Spleen (tissue), 11 donors: ENCODE measurements at regions not wholly inside any gene's neighbourhood (a gene's known extent, or its start where the extent isn't known, plus 50 kb on each side); places are given as distances from the start of the nearest gene placed in this dataset.
"Not testable (repeated sequence)": the region's sequence is repeated elsewhere in the genome, so short reads cannot be mapped to it uniquely, and the experiment has no call there.

Source experiments
- DNase-seq: peaks from one replicate; pipeline ENCODE4 v3.0.0-alpha.2; 2020
- H3K27ac ChIP-seq, 8 donors: fragments of 200-600 bp; sonication (generic) in 7 of 8; 1 replicate in 4 of 8; 2 replicates in 4 of 8; pipeline versions ENCODE4 v1.5.0 to v1.8.0; 2016 to 2021; ENCODE audit warnings: inconsistent platforms in 4 of 8, mild to moderate bottlenecking in 4 of 8, moderate library complexity in 1 of 8
- H3K27me3 ChIP-seq, 7 donors: fragments of 200-600 bp; sonication (generic) in 6 of 7; replicated peaks in 1 of 7; 1 replicate in 4 of 7; 2 replicates in 3 of 7; pipeline versions ENCODE4 v1.5.0 to v1.8.0; 2016 to 2021; ENCODE audit warnings: inconsistent platforms in 3 of 7, mild to moderate bottlenecking in 1 of 7
- H3K36me3 ChIP-seq, 6 donors: fragments of 200-600 bp; sonication (generic) in 5 of 6; 1 replicate in 4 of 6; 2 replicates in 2 of 6; pipeline versions ENCODE4 v1.5.0 to v1.8.0; 2016 to 2021; ENCODE audit warnings: inconsistent platforms in 2 of 6
- H3K4me1 ChIP-seq, 6 donors: fragments of 200-600 bp; sonication (generic) in 5 of 6; 1 replicate in 3 of 6; 2 replicates in 3 of 6; pipeline versions ENCODE4 v1.5.0 to v1.8.0; 2016 to 2021; ENCODE audit warnings: inconsistent platforms in 3 of 6
- H3K4me3 ChIP-seq, 8 donors: fragments of 200-600 bp; sonication (generic) in 7 of 8; 1 replicate in 4 of 8; 2 replicates in 4 of 8; pipeline versions ENCODE4 v1.5.0 to v1.8.0; 2016 to 2021; ENCODE audit warnings: inconsistent platforms in 4 of 8, mild to moderate bottlenecking in 4 of 8, moderate library complexity in 2 of 8
- H3K9me3 ChIP-seq, 8 donors: fragments of 200-600 bp; sonication (generic) in 7 of 8; 1 replicate in 4 of 8; 2 replicates in 4 of 8; pipeline versions ENCODE4 v1.5.0 to v1.8.0; 2016 to 2021; ENCODE audit warnings: inconsistent platforms in 4 of 8
- CTCF ChIP-seq, 11 experiments: fragments of 200-600 bp in 7 of 11; fragments of 450-650 bp in 4 of 11; sonication (generic) in 4 of 11; IDR thresholded peaks in 8 of 11; conservative IDR thresholded peaks in 3 of 11; 1 replicate in 7 of 11; 2 replicates in 4 of 11; pipeline versions ENCODE4 v1.4.0 to v1.8.0; 2016 to 2021; ENCODE audit warnings: antibody characterized with exemption in 11 of 11, inconsistent platforms in 4 of 11, mild to moderate bottlenecking in 1 of 11
- POLR2A ChIP-seq, 3 donors: fragments of 450-650 bp; IDR thresholded peaks; one replicate each; pipeline ENCODE4 v1.5.1; 2017; ENCODE audit warnings: antibody characterized with exemption in 3 of 3, mild to moderate bottlenecking in 1 of 3
- POLR2AphosphoS5 ChIP-seq, 3 donors: sonication (generic); formaldehyde crosslinking; IDR thresholded peaks; one replicate each; pipeline ENCODE4 v1.5.1; 2017; ENCODE audit warnings: antibody characterized with exemption in 3 of 3
- WGBS, 5 donors: extraction: QIAGEN DNeasy Blood & Tissue Kit in 3 of 5; methylation state at CpG; one replicate each; pipeline versions ENCODE4 v1.1.5 to v1.1.7; 2013 to 2018; 5-methylcytosine and 5-hydroxymethylcytosine counted together
- intact Hi-C: fragments of 100-400 bp; cut with DNase I; formaldehyde crosslinking; loops from one replicate; pipeline ENCODE4 v1.15.0; 2023; ENCODE audit warnings: low total_unique reads
- donor health status: healthy with polysubstance abuse.
- donor health status: DM: no; HTN: no; CAD: no; lungs with moderate emphysema.
- donor health status: DM: no; HTN: no; CAD: no.
- donor health status: Bipolar disorder and iron deficiency.
- donor health status: healthy.
- donor health status: DM: no; HTN: no; CAD: no.
- donor health status: DM: yes; HTN: yes; CAD: no.

- intact Hi-C loops, result no loop called here
- TF ChIP-seq POLR2AphosphoS5 (IDR thresholded peaks at IDR 0.05), result no peak
- TF ChIP-seq CTCF (IDR thresholded peaks at IDR 0.05 in 8 of 11, conservative IDR thresholded peaks at IDR 0.05 in 3 of 11), result no peak
- no peak for TF ChIP-seq POLR2A (IDR thresholded peaks at IDR 0.05)
- Histone ChIP-seq H3K27ac (no peak overlapping the region), H3K27me3 (peaks cover 0 to 15% (median 0%) of the 10 kb centered on the region in 7 donors), H3K4me3 (no peak overlapping the region), H3K4me1 (peaks cover 0 to 15% (median 11%) of the 10 kb centered on the region in 6 donors), H3K36me3 (no peaks in the 10 kb centered on the region), H3K9me3 (no peaks in the 10 kb centered on the region)
- no peak for DNase-seq
- WGBS, 5 donors, result 81 to 85% (median 83%) methylated on average over 4 of the region's 4 CpGs
These were observed 83.0 kb upstream of the GNAQ start for GRCh38 chr9:78114581-78114980.

- Histone ChIP-seq H3K27me3 (peaks cover 0 to 15% (median 0%) of the 10 kb centered on the region in 7 donors), H3K36me3 (no peaks in the 10 kb centered on the region), H3K4me1 (no peaks in the 10 kb centered on the region), H3K4me3 (no peak overlapping the region), H3K9me3 (peaks cover 0 to under 1% (median 0%) of the 10 kb centered on the region in 8 donors), H3K27ac (no peak overlapping the region)
- intact Hi-C loops, result no loop called here
- no peak for TF ChIP-seq CTCF (IDR thresholded peaks at IDR 0.05 in 8 of 11, conservative IDR thresholded peaks at IDR 0.05 in 3 of 11)
- TF ChIP-seq POLR2A (IDR thresholded peaks at IDR 0.05), result no peak
- TF ChIP-seq POLR2AphosphoS5 (IDR thresholded peaks at IDR 0.05), result no peak
- DNase-seq, result no peak
- WGBS, 5 donors, result 69 to 87% (median 76%) methylated on average over 3 of the region's 3 CpGs
These were observed 80.8 kb upstream of the GNAQ start for GRCh38 chr9:78112406-78112805.

- no peaks in the 10 kb centered on the region for H3K4me1 ChIP-seq
- H3K36me3 ChIP-seq, result no peaks in the 10 kb centered on the region
- no peak for TF ChIP-seq CTCF (IDR thresholded peaks at IDR 0.05 in 8 of 11, conservative IDR thresholded peaks at IDR 0.05 in 3 of 11)
- TF ChIP-seq POLR2A (IDR thresholded peaks at IDR 0.05), result no peak
- TF ChIP-seq POLR2AphosphoS5 (IDR thresholded peaks at IDR 0.05), result no peak
- DNase-seq, result no peak
- peaks cover 0 to 5% (median 0%) of the 10 kb centered on the region in 8 donors for H3K9me3 ChIP-seq
- 81 to 93% (median 85%) methylated on average over 3 of the region's 3 CpGs for WGBS, 5 donors
- intact Hi-C loops, result no loop called here
- peaks cover 0 to 15% (median 0%) of the 10 kb centered on the region in 7 donors for H3K27me3 ChIP-seq
- no peak overlapping the region for H3K27ac ChIP-seq
- no peak overlapping the region for H3K4me3 ChIP-seq
These were observed 80.4 kb upstream of the GNAQ start for GRCh38 chr9:78112004-78112403.

- DNase-seq, result no peak
- WGBS, 5 donors, result 64 to 90% (median 83%) methylated on average over 2 of the region's 2 CpGs
- Histone ChIP-seq H3K9me3 (peaks cover 0 to 5% (median 0%) of the 10 kb centered on the region in 8 donors), H3K27ac (no peak overlapping the region), H3K4me3 (no peak overlapping the region), H3K36me3 (no peaks in the 10 kb centered on the region), H3K27me3 (peaks cover 0 to 8% (median 0%) of the 10 kb centered on the region in 7 donors), H3K4me1 (peaks cover 0 to 8% (median 2%) of the 10 kb centered on the region in 6 donors)
- intact Hi-C loops, result no loop called here
- TF ChIP-seq POLR2A (IDR thresholded peaks at IDR 0.05), result no peak
- no peak for TF ChIP-seq CTCF (IDR thresholded peaks at IDR 0.05 in 8 of 11, conservative IDR thresholded peaks at IDR 0.05 in 3 of 11)
- no peak for TF ChIP-seq POLR2AphosphoS5 (IDR thresholded peaks at IDR 0.05)
These were observed 77.5 kb upstream of the GNAQ start for GRCh38 chr9:78109075-78109474.

- H3K4me1 ChIP-seq, result peaks cover 0 to 16% (median 5%) of the 10 kb centered on the region in 6 donors
- H3K27ac ChIP-seq, result peak overlapping the region in 2 of 8 donors; percentile 37 to 68
- DNase-seq, intact Hi-C loops, H3K9me3 ChIP-seq, H3K36me3 ChIP-seq, H3K27me3 ChIP-seq, H3K4me3 ChIP-seq: not testable (repeated sequence)
- WGBS, 5 donors, result 77 to 83% (median 79%) methylated on average over 8 of the region's 8 CpGs
These were observed 75.0 kb upstream of the GNAQ start for GRCh38 chr9:78106586-78106985.
